OCI-LY1 (cell line): ENCODE measurements at regions not wholly inside any gene's neighbourhood (a gene's known extent, or its start where the extent isn't known, plus 50 kb on each side); places are given as distances from the start of the nearest gene placed in this dataset.

ENCODE experiments used
- CTCF ChIP-seq: fragments of 200-600 bp; sonication (generic), shearing (Covaris generic); IDR thresholded peaks from 2 replicates; pipeline ENCODE4 v1.5.1; 2017; ENCODE audit warnings: mild to moderate bottlenecking, antibody characterized with exemption, low read length, moderate library complexity, mixed read lengths
- EZH2 ChIP-seq: fragments of 200-600 bp; sonication (generic), shearing (Covaris generic); IDR thresholded peaks from 2 replicates; pipeline ENCODE4 v1.8.0; 2017; ENCODE audit warnings: borderline replicate concordance, mixed run types, mild to moderate bottlenecking, antibody characterized with exemption, low read length, moderate library complexity, mixed read lengths

- TF ChIP-seq CTCF = no peak
- no peak for TF ChIP-seq EZH2
Measured at GRCh38 chr3:109648027-109648426, 310.7 kb upstream of the DPPA4 start.
